ENCODE measurements at regions not wholly inside any gene's neighbourhood (a gene's known extent, or its start where the extent isn't known, plus 50 kb on each side); places are given as distances from the start of the nearest gene placed in this dataset.

DNA sequence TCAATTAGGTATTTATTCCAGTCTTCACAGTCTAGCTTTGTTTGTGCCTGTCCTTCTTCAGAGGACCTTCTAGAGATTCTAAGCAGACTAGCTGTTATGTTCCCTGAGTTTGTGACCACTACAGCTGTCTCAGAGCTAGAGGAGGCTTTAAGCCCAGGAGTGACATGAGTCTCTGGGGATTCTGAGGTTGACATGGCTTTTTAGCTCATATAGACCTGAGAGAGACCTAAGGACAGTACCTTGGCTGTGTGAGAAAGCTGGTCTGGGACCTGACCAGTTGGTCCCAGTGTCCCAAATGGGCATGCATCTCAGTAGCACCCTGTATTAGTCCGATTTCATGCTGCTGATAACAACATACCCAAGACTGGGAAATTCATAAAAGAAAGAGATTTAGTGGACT is 330.2 kb downstream of the DIPK2A start:
- TF ChIP-seq POLR2AphosphoS5 (IDR thresholded peaks at IDR 0.05) (no peak), TAF1 (IDR thresholded peaks at IDR 0.05; ENCODE audit: low read depth) (no peak), EZH2 (IDR thresholded peaks at IDR 0.05; ENCODE audit: borderline replicate concordance, insufficient read depth, low read length, poor library complexity, severe bottlenecking) (no peak), EP300 (conservative IDR thresholded peaks at IDR 0.05; ENCODE audit: poor library complexity, severe bottlenecking) (no peak), MXI1 (conservative IDR thresholded peaks at IDR 0.05; ENCODE audit: poor library complexity, severe bottlenecking) (no peak), SMC3 (conservative IDR thresholded peaks at IDR 0.05; ENCODE audit: poor library complexity) (no peak), RAD21 (conservative IDR thresholded peaks at IDR 0.05) (no peak)
- TF ChIP-seq, protein P1, sequence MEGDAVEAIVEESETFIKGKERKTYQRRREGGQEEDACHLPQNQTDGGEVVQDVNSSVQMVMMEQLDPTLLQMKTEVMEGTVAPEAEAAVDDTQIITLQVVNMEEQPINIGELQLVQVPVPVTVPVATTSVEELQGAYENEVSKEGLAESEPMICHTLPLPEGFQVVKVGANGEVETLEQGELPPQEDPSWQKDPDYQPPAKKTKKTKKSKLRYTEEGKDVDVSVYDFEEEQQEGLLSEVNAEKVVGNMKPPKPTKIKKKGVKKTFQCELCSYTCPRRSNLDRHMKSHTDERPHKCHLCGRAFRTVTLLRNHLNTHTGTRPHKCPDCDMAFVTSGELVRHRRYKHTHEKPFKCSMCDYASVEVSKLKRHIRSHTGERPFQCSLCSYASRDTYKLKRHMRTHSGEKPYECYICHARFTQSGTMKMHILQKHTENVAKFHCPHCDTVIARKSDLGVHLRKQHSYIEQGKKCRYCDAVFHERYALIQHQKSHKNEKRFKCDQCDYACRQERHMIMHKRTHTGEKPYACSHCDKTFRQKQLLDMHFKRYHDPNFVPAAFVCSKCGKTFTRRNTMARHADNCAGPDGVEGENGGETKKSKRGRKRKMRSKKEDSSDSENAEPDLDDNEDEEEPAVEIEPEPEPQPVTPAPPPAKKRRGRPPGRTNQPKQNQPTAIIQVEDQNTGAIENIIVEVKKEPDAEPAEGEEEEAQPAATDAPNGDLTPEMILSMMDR (IDR thresholded peaks at IDR 0.05; ENCODE audit: poor library complexity, severe bottlenecking), result no peak
- TF ChIP-seq, protein P2, sequence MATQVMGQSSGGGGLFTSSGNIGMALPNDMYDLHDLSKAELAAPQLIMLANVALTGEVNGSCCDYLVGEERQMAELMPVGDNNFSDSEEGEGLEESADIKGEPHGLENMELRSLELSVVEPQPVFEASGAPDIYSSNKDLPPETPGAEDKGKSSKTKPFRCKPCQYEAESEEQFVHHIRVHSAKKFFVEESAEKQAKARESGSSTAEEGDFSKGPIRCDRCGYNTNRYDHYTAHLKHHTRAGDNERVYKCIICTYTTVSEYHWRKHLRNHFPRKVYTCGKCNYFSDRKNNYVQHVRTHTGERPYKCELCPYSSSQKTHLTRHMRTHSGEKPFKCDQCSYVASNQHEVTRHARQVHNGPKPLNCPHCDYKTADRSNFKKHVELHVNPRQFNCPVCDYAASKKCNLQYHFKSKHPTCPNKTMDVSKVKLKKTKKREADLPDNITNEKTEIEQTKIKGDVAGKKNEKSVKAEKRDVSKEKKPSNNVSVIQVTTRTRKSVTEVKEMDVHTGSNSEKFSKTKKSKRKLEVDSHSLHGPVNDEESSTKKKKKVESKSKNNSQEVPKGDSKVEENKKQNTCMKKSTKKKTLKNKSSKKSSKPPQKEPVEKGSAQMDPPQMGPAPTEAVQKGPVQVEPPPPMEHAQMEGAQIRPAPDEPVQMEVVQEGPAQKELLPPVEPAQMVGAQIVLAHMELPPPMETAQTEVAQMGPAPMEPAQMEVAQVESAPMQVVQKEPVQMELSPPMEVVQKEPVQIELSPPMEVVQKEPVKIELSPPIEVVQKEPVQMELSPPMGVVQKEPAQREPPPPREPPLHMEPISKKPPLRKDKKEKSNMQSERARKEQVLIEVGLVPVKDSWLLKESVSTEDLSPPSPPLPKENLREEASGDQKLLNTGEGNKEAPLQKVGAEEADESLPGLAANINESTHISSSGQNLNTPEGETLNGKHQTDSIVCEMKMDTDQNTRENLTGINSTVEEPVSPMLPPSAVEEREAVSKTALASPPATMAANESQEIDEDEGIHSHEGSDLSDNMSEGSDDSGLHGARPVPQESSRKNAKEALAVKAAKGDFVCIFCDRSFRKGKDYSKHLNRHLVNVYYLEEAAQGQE (IDR thresholded peaks at IDR 0.05; ENCODE audit: borderline replicate concordance), result no peak
